PFSK-1 (cell line): ENCODE measurements at regions not wholly inside any gene's neighbourhood (a gene's known extent, or its start where the extent isn't known, plus 50 kb on each side); places are given as distances from the start of the nearest gene placed in this dataset.

Source experiments
- POLR2AphosphoS5 ChIP-seq: IDR thresholded peaks from 2 replicates; pipeline ENCODE4 v1.6.1; 2012; ENCODE audit warnings: low read depth, mild to moderate bottlenecking, control low read depth, low read length, moderate library complexity
- SIN3A ChIP-seq: IDR thresholded peaks from 2 replicates; pipeline ENCODE4 v1.6.1; 2012; ENCODE audit warnings: mild to moderate bottlenecking, low read length, moderate library complexity, borderline replicate concordance; ENCODE audit not compliant: insufficient read depth
- TAF1 ChIP-seq: IDR thresholded peaks from 2 replicates; pipeline ENCODE4 v1.6.1; 2012; ENCODE audit warnings: low read length, control low read depth, borderline replicate concordance; ENCODE audit not compliant: insufficient read depth

DNA sequence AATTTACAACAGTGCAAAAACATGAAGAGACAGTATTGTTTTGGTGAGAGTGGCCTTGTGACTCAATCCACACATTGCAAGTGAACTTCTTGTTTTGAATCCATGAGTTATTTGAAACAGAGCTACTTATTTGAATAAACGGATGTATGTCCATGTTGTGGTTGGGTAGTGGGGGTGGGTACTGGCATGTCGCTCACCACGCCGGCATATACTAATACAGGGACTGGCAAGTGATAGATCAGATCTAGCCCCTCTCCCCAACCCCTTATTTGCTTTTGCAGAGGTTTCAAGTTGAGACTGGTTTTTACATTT, 83.8 kb downstream of the EDEM1 start:
- TF ChIP-seq SIN3A (no peak), POLR2AphosphoS5 (no peak), TAF1 (no peak)
